Smooth muscle cell (in vitro differentiated cells): ENCODE measurements at regions not wholly inside any gene's neighbourhood (a gene's known extent, or its start where the extent isn't known, plus 50 kb on each side); places are given as distances from the start of the nearest gene placed in this dataset.

Source experiments
- DNase-seq: peaks from one replicate; lab custom pipeline; 2025; ENCODE audit not compliant: unreplicated experiment; lab: John Stamatoyannopoulos, UW
- H2AFZ ChIP-seq: fragments of 200-600 bp; sonication (generic); 2 replicates; pipeline ENCODE4 v1.6.0; 2016; ENCODE audit warnings: antibody characterized with exemption, low read depth, mild to moderate bottlenecking
- H3F3A ChIP-seq: fragments of 200-600 bp; sonication (generic); 2 replicates; pipeline ENCODE4 v1.6.0; 2017; ENCODE audit warnings: antibody characterized with exemption, low read depth
- H3K27ac ChIP-seq: fragments of 200-600 bp; sonication (generic); 2 replicates; pipeline ENCODE4 v1.5.1; 2016; ENCODE audit warnings: low read depth, mild to moderate bottlenecking
- H3K27me3 ChIP-seq: fragments of 200-600 bp; sonication (generic); 2 replicates; pipeline ENCODE4 v1.6.1; 2016; ENCODE audit warnings: low read depth, mild to moderate bottlenecking
- H3K36me3 ChIP-seq: fragments of 200-600 bp; sonication (generic); 2 replicates; pipeline ENCODE4 v1.5.1; 2016; ENCODE audit warnings: low read depth
- H3K4me1 ChIP-seq: fragments of 200-600 bp; sonication (generic); 2 replicates; pipeline ENCODE4 v1.5.1; 2016; ENCODE audit warnings: low read depth
- H3K4me2 ChIP-seq: fragments of 200-600 bp; sonication (generic); 2 replicates; pipeline ENCODE4 v1.6.0; 2016; ENCODE audit warnings: mild to moderate bottlenecking
- H3K4me3 ChIP-seq: fragments of 200-600 bp; sonication (generic); 2 replicates; pipeline ENCODE4 v1.5.1; 2016; ENCODE audit warnings: mild to moderate bottlenecking
- H3K79me2 ChIP-seq: fragments of 200-600 bp; sonication (generic); 2 replicates; pipeline ENCODE4 v1.6.0; 2016; ENCODE audit warnings: low read depth, mild to moderate bottlenecking
- H3K9ac ChIP-seq: fragments of 200-600 bp; sonication (generic); 2 replicates; pipeline ENCODE4 v1.6.0; 2016; ENCODE audit warnings: low read depth
- H3K9me3 ChIP-seq: fragments of 200-600 bp; sonication (generic); replicated peaks from 2 replicates; pipeline ENCODE4 v1.5.1; 2016; ENCODE audit warnings: low read depth
- H4K20me1 ChIP-seq: fragments of 200-600 bp; sonication (generic); 2 replicates; pipeline ENCODE4 v1.6.0; 2016; ENCODE audit warnings: low read depth
- WGBS: methylation state at CpG from one replicate; pipeline ENCODE4 v1.1.7; 2016; ENCODE audit warnings: low lambda C conversion rate; 5-methylcytosine and 5-hydroxymethylcytosine counted together
- TF ChIP-seq, protein P1 (sequence below): fragments of 200-600 bp; sonication (generic); IDR thresholded peaks from 2 replicates; pipeline ENCODE4 v1.5.1; 2017; ENCODE audit warnings: borderline replicate concordance, mild to moderate bottlenecking, antibody characterized with exemption; ENCODE audit not compliant: insufficient read depth, poor library complexity, severe bottlenecking

- DNase-seq: no peak
- Histone ChIP-seq H3K9ac (peak overlapping the region; percentile 3), H3F3A (no peaks in the 10 kb centered on the region), H3K27ac (peak overlapping the region; percentile 64), H3K4me1 (no peaks in the 10 kb centered on the region), H3K27me3 (no peaks in the 10 kb centered on the region), H3K4me2 (peak overlapping the region; percentile 60), H3K9me3 (no peaks in the 10 kb centered on the region), H3K79me2 (no peaks in the 10 kb centered on the region), H3K4me3 (no peak overlapping the region), H2AFZ (no peak overlapping the region), H3K36me3 (no peaks in the 10 kb centered on the region), H4K20me1 (no peaks in the 10 kb centered on the region)
- TF ChIP-seq, protein P1, sequence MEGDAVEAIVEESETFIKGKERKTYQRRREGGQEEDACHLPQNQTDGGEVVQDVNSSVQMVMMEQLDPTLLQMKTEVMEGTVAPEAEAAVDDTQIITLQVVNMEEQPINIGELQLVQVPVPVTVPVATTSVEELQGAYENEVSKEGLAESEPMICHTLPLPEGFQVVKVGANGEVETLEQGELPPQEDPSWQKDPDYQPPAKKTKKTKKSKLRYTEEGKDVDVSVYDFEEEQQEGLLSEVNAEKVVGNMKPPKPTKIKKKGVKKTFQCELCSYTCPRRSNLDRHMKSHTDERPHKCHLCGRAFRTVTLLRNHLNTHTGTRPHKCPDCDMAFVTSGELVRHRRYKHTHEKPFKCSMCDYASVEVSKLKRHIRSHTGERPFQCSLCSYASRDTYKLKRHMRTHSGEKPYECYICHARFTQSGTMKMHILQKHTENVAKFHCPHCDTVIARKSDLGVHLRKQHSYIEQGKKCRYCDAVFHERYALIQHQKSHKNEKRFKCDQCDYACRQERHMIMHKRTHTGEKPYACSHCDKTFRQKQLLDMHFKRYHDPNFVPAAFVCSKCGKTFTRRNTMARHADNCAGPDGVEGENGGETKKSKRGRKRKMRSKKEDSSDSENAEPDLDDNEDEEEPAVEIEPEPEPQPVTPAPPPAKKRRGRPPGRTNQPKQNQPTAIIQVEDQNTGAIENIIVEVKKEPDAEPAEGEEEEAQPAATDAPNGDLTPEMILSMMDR: no peak
- WGBS: 20% methylated on average over 11 of the region's 11 CpGs
Observed at GRCh38 chr5:74034733-74035132, 408.7 kb downstream of the ARHGEF28 start.

- no peaks in the 10 kb centered on the region for H3K27me3 ChIP-seq
- WGBS: 88% methylated on average over 1 of the region's 1 CpG
- no peak overlapping the region for H3K4me3 ChIP-seq
- no peaks in the 10 kb centered on the region for H4K20me1 ChIP-seq
- no peak overlapping the region for H3K4me2 ChIP-seq
- H3K9me3 ChIP-seq: no peaks in the 10 kb centered on the region
- H3K4me1 ChIP-seq: peaks cover 6% of the 10 kb centered on the region
- no peaks in the 10 kb centered on the region for H3K79me2 ChIP-seq
- H3K36me3 ChIP-seq: no peaks in the 10 kb centered on the region
- H3K27ac ChIP-seq: no peak overlapping the region
- peaks cover 3% of the 10 kb centered on the region for H3F3A ChIP-seq
- DNase-seq: no peak
- no peak overlapping the region for H3K9ac ChIP-seq
- TF ChIP-seq, protein P1: no peak
- H2AFZ ChIP-seq: no peak overlapping the region
Observed at GRCh38 chr5:74032617-74033016, 406.6 kb downstream of the ARHGEF28 start.

DNA sequence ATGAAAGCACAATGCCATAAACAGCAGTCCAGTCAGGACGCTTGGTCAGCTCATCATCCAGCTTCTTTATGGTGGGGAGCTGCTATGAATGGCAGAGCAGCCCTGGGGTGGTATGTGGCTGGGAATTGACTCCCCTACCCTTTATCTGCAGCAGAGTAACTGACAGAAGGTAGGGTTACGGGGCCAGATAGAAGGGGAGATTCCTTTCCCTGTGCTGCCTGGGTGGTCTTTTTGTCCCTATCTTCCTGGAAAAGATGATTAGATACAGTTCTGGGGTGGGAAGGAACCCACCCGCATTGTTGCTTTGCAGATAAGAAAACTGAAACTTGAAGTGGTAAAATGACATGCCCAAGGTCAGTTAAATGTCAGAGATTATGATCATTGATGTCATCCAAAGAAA, 405.5 kb downstream of the ARHGEF28 start:
- no peak overlapping the region for H3K27ac ChIP-seq
- no peak overlapping the region for H2AFZ ChIP-seq
- H3F3A ChIP-seq: peaks cover 3% of the 10 kb centered on the region
- H3K4me1 ChIP-seq: peaks cover 6% of the 10 kb centered on the region
- H3K4me2 ChIP-seq: no peak overlapping the region
- no peaks in the 10 kb centered on the region for H3K9me3 ChIP-seq
- WGBS: 73% methylated on average over 3 of the region's 3 CpGs
- TF ChIP-seq, protein P1: no peak
- H3K79me2 ChIP-seq: no peaks in the 10 kb centered on the region
- DNase-seq: no peak
- no peak overlapping the region for H3K4me3 ChIP-seq
- no peak overlapping the region for H3K9ac ChIP-seq
- H3K36me3 ChIP-seq: no peaks in the 10 kb centered on the region
- H3K27me3 ChIP-seq: no peaks in the 10 kb centered on the region
- H4K20me1 ChIP-seq: no peaks in the 10 kb centered on the region

DNA sequence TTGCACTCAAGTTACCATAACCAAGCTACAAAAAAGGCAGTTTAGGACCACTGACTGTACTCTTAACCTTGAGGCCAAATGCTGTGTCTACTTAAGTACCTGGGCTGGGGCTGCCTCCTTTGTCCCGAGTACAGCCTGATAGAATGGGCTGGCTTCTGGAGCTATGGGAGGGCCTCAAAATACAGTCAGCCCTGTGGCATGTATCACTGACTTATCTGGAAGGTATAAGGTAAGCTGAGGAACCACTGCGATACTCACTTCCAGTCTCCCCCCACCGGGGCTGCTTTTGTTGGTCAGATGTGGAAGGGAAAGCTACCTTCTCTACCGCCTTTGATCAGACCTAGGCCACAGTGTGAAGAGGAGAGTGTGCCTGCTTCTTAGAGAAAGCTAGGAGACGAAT, 404.8 kb downstream of the ARHGEF28 start:
- Histone ChIP-seq H3K4me1 (peaks cover 6% of the 10 kb centered on the region), H3K79me2 (no peaks in the 10 kb centered on the region), H3K27ac (no peak overlapping the region), H2AFZ (no peak overlapping the region), H3K4me3 (no peak overlapping the region), H3F3A (peaks cover 3% of the 10 kb centered on the region), H3K36me3 (no peaks in the 10 kb centered on the region), H3K27me3 (no peaks in the 10 kb centered on the region), H3K9me3 (no peaks in the 10 kb centered on the region), H4K20me1 (no peaks in the 10 kb centered on the region), H3K9ac (no peak overlapping the region), H3K4me2 (no peak overlapping the region)
- TF ChIP-seq, protein P1: no peak
- DNase-seq: no peak
- 80% methylated on average over 5 of the region's 5 CpGs for WGBS
